ENCODE measurements at regions not wholly inside any gene's neighbourhood (a gene's known extent, or its start where the extent isn't known, plus 50 kb on each side); places are given as distances from the start of the nearest gene placed in this dataset.

DNA sequence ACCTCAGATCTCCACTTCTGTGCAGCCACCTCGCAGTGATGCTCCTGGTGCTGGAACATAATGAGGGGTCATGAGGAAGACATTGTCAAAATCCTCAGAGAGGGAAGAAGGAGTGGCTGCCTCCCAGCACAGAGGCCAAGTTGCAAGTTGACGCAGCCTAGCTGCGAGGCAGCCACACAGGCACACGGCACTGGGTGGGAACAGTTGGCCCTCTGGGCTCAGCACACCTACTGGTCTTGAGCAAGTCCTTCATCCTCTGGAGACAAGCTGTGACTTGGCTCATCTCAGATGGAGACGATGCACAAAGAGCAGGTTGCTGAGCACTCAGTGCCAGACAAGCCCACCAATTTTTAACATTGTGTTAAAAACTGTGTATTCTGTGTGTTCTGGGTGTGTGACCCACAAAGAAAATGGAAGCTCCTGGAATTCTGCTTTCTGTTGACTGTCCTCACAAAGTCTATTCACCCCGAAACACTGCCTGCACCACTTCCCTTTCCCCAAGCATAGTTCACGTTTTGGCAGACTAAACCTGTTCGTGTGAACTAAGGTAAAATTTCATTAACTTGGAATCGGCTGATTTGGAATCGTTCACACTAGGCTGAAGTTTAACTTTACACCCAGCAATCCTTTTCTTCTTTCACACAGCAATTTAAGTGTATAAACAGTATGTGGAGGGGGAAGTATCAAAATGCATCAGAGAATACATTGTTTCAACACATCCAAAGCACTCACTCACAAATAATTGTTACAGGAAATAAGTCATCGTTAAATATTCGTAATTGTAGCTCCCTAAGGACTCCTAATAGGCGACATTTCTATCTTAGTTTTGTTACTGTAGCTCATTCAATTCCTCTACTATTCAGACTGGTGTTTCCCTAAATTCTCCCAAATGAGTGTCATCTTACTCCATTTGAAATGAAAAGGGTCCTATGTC lies 266.6 kb upstream of the ID2 start:
- ChIA-PET CTCF (interaction anchor here (1.1 to 1.7 kb wide), 4 partner anchors 13 to 126 kb away, joined by 3 to 5 read pairs (median 3); no protein-coding TSS in a partner anchor), POLR2A (no interaction called here)
- TF ChIP-seq, protein P1, sequence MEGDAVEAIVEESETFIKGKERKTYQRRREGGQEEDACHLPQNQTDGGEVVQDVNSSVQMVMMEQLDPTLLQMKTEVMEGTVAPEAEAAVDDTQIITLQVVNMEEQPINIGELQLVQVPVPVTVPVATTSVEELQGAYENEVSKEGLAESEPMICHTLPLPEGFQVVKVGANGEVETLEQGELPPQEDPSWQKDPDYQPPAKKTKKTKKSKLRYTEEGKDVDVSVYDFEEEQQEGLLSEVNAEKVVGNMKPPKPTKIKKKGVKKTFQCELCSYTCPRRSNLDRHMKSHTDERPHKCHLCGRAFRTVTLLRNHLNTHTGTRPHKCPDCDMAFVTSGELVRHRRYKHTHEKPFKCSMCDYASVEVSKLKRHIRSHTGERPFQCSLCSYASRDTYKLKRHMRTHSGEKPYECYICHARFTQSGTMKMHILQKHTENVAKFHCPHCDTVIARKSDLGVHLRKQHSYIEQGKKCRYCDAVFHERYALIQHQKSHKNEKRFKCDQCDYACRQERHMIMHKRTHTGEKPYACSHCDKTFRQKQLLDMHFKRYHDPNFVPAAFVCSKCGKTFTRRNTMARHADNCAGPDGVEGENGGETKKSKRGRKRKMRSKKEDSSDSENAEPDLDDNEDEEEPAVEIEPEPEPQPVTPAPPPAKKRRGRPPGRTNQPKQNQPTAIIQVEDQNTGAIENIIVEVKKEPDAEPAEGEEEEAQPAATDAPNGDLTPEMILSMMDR (IDR thresholded peaks at IDR 0.05; ENCODE audit: control extremely low read depth, extremely low read depth, low read depth, missing control alignments), result no peak

DNA sequence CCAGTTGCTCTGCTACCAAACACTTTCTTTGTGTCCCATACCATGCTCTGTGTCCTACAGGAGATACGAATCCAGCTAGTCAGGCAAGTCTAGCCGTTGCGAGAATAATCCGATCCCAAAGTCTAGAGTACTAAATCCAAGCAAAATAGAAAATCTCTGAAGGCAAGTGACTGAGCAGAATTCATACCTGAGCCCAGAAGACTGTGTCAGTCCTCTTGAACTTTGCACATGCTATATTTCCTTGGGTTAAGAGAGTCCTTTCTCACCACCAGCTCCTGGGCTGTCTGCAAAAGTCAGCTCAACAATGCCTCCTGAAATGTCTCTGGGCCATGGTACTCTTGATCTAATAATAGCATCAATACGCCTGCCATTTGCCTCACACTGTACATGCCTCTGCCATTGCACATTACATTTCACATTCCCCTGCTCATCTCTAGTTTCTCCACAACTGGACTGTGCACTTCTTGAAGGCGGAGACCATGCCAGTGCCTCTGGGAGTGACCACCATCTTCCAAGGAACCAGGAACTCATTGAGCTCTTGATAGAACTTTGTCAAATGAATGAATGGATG lies 265.8 kb upstream of the ID2 start:
- CTCF ChIA-PET, result interaction anchor here (0.9 to 1.7 kb wide), 4 partner anchors 12 to 113 kb away, joined by 3 to 5 read pairs (median 3); no protein-coding TSS in a partner anchor

More for the DNA sequence above, 266.6 kb upstream of the ID2 start:
- no peak for DNase-seq (ENCODE audit: extremely low spot score)

DNA sequence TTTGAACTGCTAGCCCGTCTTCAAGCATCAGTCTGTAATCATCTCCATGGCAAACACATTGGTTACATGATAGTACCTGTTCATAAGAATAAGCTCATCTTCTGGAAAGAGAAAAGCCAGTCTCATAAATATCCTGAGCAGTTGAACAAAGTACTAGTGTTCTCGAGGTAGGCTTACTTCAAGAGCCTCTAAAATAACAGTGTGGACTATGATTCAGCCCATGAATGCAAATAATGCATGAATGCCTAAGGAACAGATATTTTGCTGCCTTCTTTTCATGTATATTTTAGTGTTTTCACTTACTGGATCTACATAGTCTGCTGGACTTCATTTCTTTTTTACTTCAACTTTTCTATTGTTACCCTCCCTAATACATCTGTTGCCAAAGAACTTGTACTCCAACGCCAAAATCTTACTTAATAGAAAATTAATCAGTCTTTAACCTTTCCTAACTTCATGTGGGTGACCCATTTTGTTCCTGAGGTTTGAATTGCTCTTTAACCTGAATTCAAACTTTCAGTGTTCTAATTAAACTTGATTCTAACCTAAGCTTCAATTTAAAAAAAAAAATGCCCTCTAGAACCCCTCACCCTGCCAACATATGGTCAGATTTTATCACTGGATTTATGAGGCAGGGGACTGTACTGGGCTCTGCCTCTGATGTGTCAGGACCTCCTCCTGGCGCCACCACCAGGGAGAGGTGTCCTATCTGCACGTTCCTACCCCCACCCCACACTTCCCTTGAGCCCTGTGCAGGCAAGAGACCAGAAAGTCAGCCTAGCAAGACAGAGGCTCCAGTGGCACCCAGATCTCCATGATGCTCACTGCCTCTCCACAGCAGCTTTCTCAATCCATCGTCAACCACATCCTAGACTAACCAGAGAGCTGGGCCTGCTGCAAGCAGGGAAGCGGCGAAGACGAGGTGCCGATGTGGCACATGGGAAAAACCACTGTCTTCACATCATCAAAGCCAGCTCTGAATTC lies 264.7 kb upstream of the ID2 start:
- ChIA-PET CTCF (interaction anchor here (0.9 to 2.6 kb wide), 3 partner anchors 11 to 16 kb away, joined by 3 to 8 read pairs (median 3); no protein-coding TSS in a partner anchor), POLR2A (interaction anchor here (0.5 kb wide), 1 partner anchor 8 kb away, joined by 3 read pairs; no protein-coding TSS in a partner anchor)

More for the DNA sequence above, 265.8 kb upstream of the ID2 start:
- POLR2A ChIA-PET, result no interaction called here
- no peak for DNase-seq (ENCODE audit: extremely low spot score)
- TF ChIP-seq, protein P1 (IDR thresholded peaks at IDR 0.05; ENCODE audit: control extremely low read depth, extremely low read depth, low read depth, missing control alignments), result no peak

DNA sequence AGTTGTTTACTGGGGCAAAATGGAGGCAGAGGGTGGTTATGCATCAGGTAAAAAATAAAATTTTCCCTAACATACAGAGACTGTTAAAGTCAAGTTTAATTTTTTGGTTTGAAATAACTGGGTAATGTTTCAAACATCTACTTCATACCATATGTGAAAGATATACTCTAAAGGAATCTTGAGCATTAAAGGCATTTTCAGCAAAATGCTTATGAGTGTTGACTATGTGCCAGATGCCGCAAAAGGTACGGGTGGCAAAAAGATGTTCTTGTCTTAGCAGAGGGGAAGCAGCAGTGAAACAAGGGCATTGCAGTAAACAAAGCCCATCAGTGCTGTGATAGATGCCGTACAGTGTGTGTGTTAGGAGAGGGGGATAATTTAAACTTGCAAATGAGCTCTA lies 263.1 kb upstream of the ID2 start:
- CTCF ChIA-PET, result interaction anchor here (2.6 kb wide), 1 partner anchor 11 kb away, joined by 8 read pairs; no protein-coding TSS in a partner anchor
- DNase-seq (ENCODE audit: extremely low spot score), result no peak
- POLR2A ChIA-PET, result no interaction called here
- TF ChIP-seq, protein P1 (IDR thresholded peaks at IDR 0.05; ENCODE audit: control extremely low read depth, extremely low read depth, low read depth, missing control alignments), result no peak

More for the DNA sequence above, 264.7 kb upstream of the ID2 start:
- TF ChIP-seq, protein P1 (IDR thresholded peaks at IDR 0.05; ENCODE audit: control extremely low read depth, extremely low read depth, low read depth, missing control alignments), result no peak
- no peak for DNase-seq (ENCODE audit: extremely low spot score)

DNA sequence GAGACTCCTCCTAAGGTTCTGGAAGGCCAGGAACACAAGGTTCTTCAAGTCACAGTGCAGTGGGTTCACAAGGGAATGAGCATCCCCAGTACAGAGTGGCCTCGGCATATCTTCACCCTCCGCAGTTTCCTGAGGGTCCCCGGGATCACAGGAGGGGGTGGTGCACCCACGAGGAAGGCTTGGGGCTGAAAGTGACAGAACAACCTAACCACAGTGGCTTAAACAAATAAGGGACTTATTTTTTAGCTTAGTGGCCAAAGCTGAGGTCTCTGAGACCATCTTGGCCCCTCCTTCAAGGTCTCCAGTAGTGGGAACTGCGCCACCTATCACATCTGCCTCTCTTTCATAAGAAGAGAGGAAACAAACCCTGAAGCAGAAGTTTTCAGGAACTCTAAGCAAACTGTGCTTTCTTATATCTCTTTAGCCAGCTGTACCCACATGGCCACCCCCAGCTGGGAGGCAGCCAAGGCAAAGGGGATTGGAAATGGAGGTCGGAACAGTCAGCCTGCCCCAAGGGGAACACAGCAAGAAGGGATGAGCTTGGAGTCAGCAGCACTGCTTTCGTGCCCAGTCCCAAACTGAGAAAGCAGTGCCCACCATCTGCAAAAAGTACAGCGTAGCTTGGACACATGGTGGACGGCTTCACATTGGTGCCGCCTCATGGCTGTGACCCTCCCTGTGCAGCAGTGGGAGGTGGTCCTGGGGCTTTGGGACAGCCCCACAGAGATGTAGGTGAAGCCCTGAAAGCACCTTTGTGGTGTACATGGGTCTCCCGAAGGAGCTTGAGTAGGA lies 260.0 kb upstream of the ID2 start:
- DNase-seq (ENCODE audit: extremely low spot score), result peak; percentile 66
- TF ChIP-seq, protein P1 (IDR thresholded peaks at IDR 0.05; ENCODE audit: control extremely low read depth, extremely low read depth, low read depth, missing control alignments), result peak; percentile 43
- ChIA-PET CTCF (interaction anchor here (0.8 to 3.7 kb wide), 14 partner anchors 8 to 104 kb away, joined by 3 to 32 read pairs (median 4); no protein-coding TSS in a partner anchor), POLR2A (interaction anchor here (1.3 kb wide), 1 partner anchor 260 kb away, joined by 3 read pairs; the partner anchor contains the start of gene ID2)
